ENCODE measurements at regions not wholly inside any gene's neighbourhood (a gene's known extent, or its start where the extent isn't known, plus 50 kb on each side); places are given as distances from the start of the nearest gene placed in this dataset.

DNA sequence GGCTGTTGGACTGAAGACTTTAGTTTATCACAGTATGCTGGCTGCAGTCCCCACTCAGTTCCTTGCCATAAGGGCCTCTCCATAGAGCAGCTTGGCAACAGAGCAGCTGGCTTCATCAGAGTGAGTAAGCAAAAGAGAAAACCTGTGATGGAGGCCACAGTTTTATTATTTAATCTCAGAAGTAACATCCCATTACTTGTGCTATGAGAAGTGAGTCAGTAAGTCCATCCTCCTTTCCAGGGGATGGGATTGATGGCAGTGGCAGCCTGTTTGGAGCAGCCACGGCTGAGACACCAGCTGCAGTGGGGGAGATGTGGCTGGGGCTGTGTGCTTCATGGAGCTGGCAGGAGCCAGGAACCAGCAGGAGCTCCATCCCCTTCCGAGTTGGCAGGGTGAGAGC lies 138.5 kb upstream of the SRRM4 start:
- no peaks in the 10 kb centered on the region for H3K9me2 ChIP-seq (ENCODE audit: insufficient read depth, low read length)
- no peak overlapping the region for H3K9ac ChIP-seq (ENCODE audit: low read length)
- no peaks in the 10 kb centered on the region for H3K36me3 ChIP-seq (ENCODE audit: insufficient read depth, low read length)
- H3F3A ChIP-seq (ENCODE audit: insufficient read depth, low read length, poor library complexity, severe bottlenecking): no peaks in the 10 kb centered on the region
- H3K4me2 ChIP-seq (ENCODE audit: low read length): no peak overlapping the region
- no peaks in the 10 kb centered on the region for H4K20me1 ChIP-seq (ENCODE audit: insufficient read depth)
- no peak for TF ChIP-seq EZH2 (IDR thresholded peaks at IDR 0.05; ENCODE audit: borderline replicate concordance, insufficient read depth, low read length, poor library complexity, severe bottlenecking)
- no peak for TF ChIP-seq TAF1 (IDR thresholded peaks at IDR 0.05; ENCODE audit: low read depth)
- no peak for TF ChIP-seq EP300 (conservative IDR thresholded peaks at IDR 0.05; ENCODE audit: poor library complexity, severe bottlenecking)
- TF ChIP-seq POLR2AphosphoS5 (IDR thresholded peaks at IDR 0.05): no peak
- TF ChIP-seq, protein P1, sequence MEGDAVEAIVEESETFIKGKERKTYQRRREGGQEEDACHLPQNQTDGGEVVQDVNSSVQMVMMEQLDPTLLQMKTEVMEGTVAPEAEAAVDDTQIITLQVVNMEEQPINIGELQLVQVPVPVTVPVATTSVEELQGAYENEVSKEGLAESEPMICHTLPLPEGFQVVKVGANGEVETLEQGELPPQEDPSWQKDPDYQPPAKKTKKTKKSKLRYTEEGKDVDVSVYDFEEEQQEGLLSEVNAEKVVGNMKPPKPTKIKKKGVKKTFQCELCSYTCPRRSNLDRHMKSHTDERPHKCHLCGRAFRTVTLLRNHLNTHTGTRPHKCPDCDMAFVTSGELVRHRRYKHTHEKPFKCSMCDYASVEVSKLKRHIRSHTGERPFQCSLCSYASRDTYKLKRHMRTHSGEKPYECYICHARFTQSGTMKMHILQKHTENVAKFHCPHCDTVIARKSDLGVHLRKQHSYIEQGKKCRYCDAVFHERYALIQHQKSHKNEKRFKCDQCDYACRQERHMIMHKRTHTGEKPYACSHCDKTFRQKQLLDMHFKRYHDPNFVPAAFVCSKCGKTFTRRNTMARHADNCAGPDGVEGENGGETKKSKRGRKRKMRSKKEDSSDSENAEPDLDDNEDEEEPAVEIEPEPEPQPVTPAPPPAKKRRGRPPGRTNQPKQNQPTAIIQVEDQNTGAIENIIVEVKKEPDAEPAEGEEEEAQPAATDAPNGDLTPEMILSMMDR (IDR thresholded peaks at IDR 0.05; ENCODE audit: poor library complexity, severe bottlenecking): no peak
- TF ChIP-seq, protein P2, sequence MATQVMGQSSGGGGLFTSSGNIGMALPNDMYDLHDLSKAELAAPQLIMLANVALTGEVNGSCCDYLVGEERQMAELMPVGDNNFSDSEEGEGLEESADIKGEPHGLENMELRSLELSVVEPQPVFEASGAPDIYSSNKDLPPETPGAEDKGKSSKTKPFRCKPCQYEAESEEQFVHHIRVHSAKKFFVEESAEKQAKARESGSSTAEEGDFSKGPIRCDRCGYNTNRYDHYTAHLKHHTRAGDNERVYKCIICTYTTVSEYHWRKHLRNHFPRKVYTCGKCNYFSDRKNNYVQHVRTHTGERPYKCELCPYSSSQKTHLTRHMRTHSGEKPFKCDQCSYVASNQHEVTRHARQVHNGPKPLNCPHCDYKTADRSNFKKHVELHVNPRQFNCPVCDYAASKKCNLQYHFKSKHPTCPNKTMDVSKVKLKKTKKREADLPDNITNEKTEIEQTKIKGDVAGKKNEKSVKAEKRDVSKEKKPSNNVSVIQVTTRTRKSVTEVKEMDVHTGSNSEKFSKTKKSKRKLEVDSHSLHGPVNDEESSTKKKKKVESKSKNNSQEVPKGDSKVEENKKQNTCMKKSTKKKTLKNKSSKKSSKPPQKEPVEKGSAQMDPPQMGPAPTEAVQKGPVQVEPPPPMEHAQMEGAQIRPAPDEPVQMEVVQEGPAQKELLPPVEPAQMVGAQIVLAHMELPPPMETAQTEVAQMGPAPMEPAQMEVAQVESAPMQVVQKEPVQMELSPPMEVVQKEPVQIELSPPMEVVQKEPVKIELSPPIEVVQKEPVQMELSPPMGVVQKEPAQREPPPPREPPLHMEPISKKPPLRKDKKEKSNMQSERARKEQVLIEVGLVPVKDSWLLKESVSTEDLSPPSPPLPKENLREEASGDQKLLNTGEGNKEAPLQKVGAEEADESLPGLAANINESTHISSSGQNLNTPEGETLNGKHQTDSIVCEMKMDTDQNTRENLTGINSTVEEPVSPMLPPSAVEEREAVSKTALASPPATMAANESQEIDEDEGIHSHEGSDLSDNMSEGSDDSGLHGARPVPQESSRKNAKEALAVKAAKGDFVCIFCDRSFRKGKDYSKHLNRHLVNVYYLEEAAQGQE (IDR thresholded peaks at IDR 0.05; ENCODE audit: borderline replicate concordance): no peak
- TF ChIP-seq RAD21 (conservative IDR thresholded peaks at IDR 0.05): no peak
- no peak for TF ChIP-seq MXI1 (conservative IDR thresholded peaks at IDR 0.05; ENCODE audit: poor library complexity, severe bottlenecking)
- no peak for TF ChIP-seq SMC3 (conservative IDR thresholded peaks at IDR 0.05; ENCODE audit: poor library complexity)
- no peak overlapping the region for H3K4me3 ChIP-seq (ENCODE audit: low read length)
- H3K9me3 ChIP-seq (ENCODE audit: low read length): no peaks in the 10 kb centered on the region
- no peak overlapping the region for H2AFZ ChIP-seq (ENCODE audit: low read depth, low read length)
- H3K79me2 ChIP-seq (replicated peaks; ENCODE audit: insufficient read depth, low read length): no peaks in the 10 kb centered on the region
- H3K27me3 ChIP-seq (ENCODE audit: insufficient read depth, low read depth, low read length): no peaks in the 10 kb centered on the region
- no peak overlapping the region for H3K27ac ChIP-seq (ENCODE audit: low read length)

DNA sequence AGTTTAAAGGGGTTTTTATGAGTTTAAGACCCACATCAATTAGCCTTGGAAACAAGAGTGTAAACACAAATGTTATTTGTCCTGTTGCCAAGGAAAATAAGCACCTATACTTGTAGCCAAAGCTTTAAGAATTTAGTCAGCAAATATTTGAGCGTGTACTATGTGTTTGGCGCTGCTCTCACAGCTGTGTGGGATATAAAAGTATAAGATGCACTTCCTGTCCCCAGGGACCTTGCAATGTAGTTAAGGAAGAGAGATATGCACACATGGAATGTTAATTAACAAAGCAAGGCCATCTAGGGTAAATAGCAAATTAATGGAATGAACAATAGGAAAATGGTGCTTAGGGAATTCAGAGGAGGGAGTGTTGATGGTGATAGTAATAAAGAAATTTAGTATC lies 134.9 kb upstream of the SRRM4 start:
- H3F3A ChIP-seq (ENCODE audit: insufficient read depth, low read length, poor library complexity, severe bottlenecking): no peaks in the 10 kb centered on the region
- H3K4me2 ChIP-seq (ENCODE audit: low read length): no peak overlapping the region
- TF ChIP-seq MXI1 (conservative IDR thresholded peaks at IDR 0.05; ENCODE audit: poor library complexity, severe bottlenecking) (no peak), RAD21 (conservative IDR thresholded peaks at IDR 0.05) (no peak), SMC3 (conservative IDR thresholded peaks at IDR 0.05; ENCODE audit: poor library complexity) (no peak), TAF1 (IDR thresholded peaks at IDR 0.05; ENCODE audit: low read depth) (no peak), EP300 (conservative IDR thresholded peaks at IDR 0.05; ENCODE audit: poor library complexity, severe bottlenecking) (no peak), EZH2 (IDR thresholded peaks at IDR 0.05; ENCODE audit: borderline replicate concordance, insufficient read depth, low read length, poor library complexity, severe bottlenecking) (no peak), POLR2AphosphoS5 (IDR thresholded peaks at IDR 0.05) (no peak)
- TF ChIP-seq, protein P2 (IDR thresholded peaks at IDR 0.05; ENCODE audit: borderline replicate concordance): no peak
- TF ChIP-seq, protein P1 (IDR thresholded peaks at IDR 0.05; ENCODE audit: poor library complexity, severe bottlenecking): no peak

More for the DNA sequence above, 134.9 kb upstream of the SRRM4 start:
- no peaks in the 10 kb centered on the region for H3K27me3 ChIP-seq (ENCODE audit: insufficient read depth, low read depth, low read length)
- no peaks in the 10 kb centered on the region for H3K79me2 ChIP-seq (replicated peaks; ENCODE audit: insufficient read depth, low read length)
- no peaks in the 10 kb centered on the region for H3K9me3 ChIP-seq (ENCODE audit: low read length)
- H3K4me3 ChIP-seq (ENCODE audit: low read length): no peak overlapping the region
- no peak overlapping the region for H3K9ac ChIP-seq (ENCODE audit: low read length)
- no peak overlapping the region for H3K27ac ChIP-seq (ENCODE audit: low read length)
- H3K36me3 ChIP-seq (ENCODE audit: insufficient read depth, low read length): no peaks in the 10 kb centered on the region
- H2AFZ ChIP-seq (ENCODE audit: low read depth, low read length): no peak overlapping the region
- no peaks in the 10 kb centered on the region for H3K9me2 ChIP-seq (ENCODE audit: insufficient read depth, low read length)
- no peaks in the 10 kb centered on the region for H4K20me1 ChIP-seq (ENCODE audit: insufficient read depth)
